GM18868 (cell line): ENCODE measurements at regions not wholly inside any gene's neighbourhood (a gene's known extent, or its start where the extent isn't known, plus 50 kb on each side); places are given as distances from the start of the nearest gene placed in this dataset.
"Not testable (repeated sequence)": the region's sequence is repeated elsewhere in the genome, so short reads cannot be mapped to it uniquely, and the experiment has no call there.

Experiments used
- ATAC-seq: cut with Tn5 transposase; IDR thresholded peaks from one replicate; pipeline ENCODE4 v1.9.1; 2021; ENCODE audit warnings: mild to moderate bottlenecking, moderate library complexity; ENCODE audit not compliant: unreplicated experiment

DNA sequence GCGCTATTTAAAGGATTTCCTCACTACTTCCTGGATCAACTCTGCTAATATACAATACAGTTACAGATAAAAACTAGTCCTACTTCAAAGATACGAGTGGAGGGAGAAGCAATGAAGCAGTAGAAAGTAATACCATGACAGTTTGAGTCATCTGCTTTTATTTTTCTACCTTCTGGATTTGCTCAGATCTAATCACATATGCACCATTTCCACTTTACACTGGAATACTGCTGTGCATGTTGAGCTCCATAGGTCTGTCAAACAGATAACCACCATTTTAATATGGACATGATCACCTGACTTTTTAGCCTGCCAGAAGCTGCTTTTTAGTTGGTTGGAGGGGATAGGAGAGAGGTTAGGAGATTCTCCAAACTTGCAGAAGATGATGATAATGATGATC, 92.5 kb downstream of the MMUT start:
- ATAC-seq, result no peak

DNA sequence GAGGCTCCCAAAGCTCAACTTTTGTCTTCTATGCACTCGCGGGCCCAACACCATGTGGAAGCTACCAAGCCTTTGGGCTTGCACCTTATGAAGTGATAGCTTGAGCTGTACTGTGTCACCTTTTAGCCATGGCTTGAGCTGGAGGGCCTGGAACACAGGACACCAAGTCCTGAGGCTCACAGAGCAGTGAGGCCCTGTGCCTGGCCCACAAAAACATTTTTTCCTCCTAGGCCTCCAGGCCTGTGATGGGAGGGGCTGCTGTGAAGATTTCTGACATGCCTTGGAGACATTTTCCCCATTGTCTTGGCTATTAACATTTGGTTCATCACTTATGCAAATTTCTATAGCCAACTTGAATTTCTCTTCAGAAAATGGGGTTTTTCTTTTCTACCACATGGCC, 96.5 kb downstream of the MMUT start:
- ATAC-seq, result no peak

DNA sequence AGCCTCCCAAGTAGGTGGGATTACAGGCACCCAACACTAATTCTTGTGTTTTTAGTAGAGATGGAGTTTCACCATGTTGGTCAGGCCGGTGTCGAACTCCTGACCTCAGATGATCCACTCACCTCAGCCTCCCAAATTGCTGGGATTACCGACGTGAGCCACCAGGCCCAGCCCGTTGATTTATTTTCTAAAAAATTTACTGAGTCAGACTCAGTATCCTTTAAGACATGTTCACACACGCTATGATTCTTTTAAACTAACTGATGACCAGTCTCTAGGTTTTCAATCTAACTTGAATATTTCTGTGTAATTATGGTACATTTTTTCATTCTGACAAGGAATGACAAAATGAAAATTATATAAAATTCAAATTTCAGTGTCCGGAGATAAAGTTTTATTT, 114.5 kb downstream of the MMUT start:
- no peak for ATAC-seq

DNA sequence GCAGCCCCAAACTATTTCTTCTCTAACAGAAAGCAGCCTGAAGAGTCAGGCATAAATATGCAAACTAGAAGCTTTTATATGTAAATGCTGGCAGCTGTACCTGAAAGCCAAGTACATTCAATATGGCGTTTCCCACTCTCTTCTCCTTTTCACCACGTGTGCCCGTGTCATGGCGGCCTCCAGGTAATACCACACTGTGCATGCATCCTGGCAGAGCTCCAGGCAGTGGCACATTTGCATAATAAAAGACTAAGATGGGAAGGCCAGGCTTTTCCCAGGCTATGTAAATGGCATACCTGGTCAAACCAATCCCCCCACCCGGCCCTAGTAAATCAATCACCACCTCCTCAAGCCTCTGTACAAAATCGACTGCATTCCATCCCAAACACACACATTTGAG, 120.6 kb downstream of the MMUT start:
- ATAC-seq, result no peak

DNA sequence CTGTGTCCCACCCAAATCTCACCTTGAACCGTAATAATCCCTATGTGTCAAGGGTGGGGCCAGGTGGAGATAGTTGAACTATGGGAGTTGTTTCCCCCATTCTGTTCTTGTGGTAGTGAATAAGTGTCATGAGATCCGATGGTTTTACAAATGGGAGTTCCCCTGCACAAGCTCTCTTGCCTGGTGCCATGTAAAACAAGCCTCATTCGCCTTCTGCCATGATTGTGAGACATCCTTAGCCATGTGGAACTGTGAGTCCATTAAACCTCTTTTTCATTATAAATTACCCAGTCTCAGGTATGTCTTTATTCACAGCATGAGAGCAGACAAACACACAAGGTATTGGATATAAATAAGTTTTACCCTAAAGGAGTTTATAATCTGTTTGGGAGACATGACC, 121.2 kb downstream of the MMUT start:
- ATAC-seq, result no peak

DNA sequence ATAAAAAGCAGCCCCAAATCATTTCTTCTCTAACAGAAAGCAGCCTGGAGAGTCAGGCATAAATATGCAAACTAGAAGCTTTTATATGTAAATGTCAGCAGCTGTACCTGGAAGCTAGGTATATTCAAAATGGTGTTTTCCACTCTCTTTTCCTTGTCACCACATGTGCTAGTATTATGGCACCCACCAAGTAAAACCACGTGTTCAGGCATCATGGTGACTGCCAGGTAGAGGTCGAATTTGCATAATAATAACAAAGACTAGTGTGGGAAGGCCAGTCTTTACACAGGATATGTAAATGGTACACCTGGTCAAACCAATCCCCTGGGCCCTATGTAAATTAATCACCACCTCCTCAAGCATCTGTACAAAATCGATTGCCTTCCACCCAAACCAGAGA, 124.0 kb downstream of the MMUT start:
- ATAC-seq, result no peak

DNA sequence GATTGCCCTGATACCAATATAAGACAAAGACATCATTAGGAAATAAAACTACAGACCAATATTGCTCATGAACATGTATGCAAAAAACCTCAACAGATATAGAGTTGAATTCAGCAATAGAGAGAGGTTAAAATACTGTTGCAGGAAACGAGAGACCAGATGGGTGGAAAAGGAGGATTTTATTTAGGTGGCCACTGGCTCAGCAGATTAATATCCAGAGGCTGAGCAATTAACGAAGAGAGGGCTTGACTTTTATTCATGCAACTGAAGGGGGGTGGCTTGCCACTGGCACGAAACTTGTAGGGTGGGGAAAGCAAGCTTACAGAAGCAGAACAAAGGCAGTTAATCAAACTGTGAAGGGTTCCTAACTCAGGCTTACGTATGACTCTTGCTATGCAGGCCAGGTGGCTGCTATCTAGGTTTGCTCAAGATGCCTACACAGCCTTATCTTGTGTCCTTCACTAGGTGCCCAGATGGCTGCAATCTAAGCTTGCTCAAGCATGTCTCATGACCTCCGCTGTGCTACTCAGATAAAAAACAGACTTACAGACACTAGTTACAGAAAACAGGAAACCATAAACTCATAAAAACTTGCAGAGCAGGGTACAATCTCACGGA, 126.4 kb downstream of the MMUT start:
- no peak for ATAC-seq

DNA sequence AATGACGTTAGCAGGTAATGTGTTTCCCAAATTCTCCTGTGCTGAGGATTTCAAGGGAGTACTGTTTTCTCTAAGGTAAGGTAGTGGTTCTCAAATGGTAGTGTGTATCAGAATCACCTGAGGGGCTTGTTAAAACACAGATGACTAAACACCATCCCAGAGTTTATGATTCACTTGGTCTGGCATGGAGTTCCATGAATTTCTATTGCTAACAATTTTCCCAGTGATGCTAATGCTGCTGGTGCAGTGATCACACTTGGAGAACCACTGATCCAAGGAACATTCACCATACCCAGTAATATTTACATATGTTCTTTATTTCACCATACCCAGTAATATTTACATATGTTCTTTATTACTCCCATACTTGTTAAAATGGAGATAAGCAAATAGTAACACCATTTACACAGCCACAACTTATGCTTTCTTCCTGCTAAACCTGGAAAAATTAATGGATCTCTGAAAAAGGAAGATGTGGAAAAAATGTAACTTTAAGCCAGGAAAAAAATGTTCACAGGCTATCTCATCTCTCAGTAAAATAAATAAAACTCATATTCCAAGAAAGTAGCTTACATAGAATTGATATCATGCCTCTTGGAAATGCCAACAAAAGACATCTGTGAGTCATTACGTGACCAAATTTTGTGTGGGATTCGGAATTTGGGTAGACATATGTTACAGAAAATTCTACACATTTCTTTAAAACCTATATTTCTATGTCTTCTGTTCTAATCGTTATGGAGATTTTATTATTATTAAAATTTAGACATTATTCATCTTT, 129.5 kb downstream of the MMUT start:
- no peak for ATAC-seq

DNA sequence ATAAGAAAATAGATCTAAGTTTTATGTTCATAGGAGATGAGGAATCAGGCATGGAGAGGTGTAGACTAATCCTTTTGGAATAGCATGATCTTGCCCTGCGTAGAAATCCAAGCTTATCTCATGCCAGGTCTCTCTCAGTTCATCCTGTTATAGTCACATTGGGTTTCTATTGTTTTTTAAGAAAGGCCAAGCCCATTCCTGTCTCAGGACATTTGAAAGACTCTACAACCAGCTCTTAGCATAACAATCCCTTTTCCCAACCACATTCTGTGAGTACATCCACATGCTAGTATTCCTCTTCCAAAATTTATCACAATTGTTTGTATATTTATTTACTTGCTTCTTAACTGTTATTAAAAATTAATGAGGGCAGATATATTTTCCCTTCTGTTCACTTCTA, 130.3 kb downstream of the MMUT start:
- no peak for ATAC-seq

DNA sequence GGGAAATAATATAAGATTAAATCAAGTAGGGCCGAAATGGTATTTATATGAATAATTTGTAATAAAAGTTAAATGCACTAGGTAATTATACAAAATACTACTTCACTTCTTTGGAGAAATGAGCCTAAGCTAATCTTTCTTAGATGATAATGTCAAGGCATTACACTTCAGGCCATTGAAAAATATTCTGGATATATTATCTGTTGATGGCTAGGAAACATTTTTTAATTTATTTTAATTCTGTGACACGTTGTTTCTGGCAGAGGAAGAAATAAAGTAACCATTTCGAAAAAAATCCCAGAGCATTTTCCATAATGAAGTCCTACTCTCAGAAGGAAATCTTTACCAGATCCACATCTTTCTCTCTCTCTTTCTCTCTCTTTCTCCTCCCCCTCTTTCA, 133.9 kb downstream of the MMUT start:
- ATAC-seq, result no peak

DNA sequence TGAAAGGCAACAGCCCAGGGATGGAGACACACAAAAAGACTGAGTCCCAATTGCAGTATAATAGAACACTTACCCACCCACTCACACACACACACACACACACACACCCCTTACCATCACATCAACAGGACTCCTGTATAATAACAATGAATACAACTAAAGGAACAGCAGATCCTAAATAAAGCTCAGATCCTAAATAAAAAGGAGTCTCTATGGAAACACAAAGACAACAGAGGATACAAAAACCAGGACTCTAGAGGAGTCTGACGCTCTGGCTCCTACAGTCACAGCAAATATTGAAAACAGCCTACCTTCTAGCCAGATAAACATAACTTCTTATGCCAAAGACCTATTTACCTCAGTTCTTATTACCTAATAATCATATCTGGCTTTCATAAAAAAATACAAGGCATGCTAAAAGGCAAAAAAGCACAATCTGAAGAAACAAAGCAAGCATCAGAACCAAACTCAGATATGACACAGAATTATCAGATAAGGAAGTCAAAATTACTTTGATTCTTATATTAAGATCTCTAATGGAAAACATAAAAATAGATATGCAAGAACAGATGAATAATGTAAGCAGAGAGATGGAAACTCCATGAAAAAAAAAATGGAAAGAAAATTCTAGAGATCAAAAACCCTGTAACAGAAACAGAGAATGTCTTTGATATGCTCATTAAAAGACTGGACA, 134.9 kb downstream of the MMUT start:
- no peak for ATAC-seq

DNA sequence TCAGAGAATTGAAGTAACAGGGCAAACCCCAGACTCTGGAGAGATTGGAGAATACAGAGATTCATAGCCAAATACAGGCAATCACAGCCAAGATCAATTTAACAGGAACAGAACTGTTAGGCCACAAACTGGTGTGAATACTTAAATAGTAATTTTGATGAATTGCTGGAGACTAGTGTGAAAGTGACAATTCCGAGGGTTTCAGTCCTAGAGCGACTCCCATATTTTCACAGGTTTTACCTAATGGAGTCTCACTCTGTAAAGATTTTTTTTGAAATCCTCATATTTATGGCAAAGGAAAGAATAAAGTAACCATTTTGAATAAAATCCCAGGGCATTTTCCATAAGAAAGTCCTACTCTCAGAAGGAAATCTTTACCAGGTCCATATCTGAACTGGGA, 135.5 kb downstream of the MMUT start:
- ATAC-seq, result no peak

DNA sequence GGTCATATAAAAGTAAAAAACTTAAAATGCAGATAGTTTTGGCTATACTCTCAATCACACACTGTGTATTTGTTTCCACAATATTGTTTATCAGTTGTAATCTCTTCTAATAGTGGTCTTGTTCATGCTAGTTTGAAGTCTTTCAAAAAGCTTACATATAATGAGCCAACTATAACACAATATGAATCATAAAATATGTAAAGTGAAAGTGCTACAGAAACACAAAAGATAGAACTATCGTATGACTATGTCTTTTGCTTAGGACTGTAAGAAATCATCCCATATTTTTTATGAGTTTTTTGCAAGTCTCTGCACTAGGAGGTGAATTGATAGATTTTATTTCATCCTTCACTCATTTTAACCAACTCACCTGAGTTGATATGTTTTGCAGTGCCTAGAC, 136.0 kb downstream of the MMUT start:
- no peak for ATAC-seq

DNA sequence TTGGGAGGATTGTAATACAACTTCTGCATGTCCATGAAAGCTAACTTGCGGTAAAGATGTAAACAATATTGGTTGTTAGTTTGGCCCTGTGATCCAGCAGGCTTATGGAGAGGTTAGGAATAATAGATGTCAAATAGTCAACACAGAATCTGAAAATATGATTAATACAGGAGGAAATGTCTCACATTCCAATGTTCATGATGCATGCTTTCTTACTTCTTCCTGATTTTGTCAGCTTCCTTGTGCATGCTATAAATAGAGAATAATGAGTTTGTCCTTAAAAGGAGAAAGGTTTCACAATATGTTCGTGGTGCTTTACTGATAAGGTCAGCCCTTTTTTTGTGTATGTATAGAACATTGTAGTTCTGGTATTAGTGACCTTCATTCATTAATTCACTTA, 136.7 kb downstream of the MMUT start:
- no peak for ATAC-seq

DNA sequence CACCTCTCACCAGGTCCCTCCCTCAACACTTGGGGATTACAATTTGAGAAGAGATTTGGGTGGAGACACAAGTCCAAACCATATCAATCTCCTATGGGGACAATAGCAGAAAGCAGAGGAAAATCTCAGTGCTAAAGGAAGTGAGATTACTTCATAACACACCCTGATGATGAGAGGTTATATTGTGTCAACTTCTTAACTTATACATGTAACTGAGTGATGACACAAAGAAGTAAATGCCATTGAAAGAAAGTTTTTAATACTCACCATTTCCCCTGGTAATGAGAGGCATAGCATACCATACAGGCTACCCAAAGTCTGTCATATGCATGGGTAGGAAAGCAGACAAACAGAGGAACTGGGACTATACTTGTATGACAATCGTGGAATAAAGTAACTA, 137.2 kb downstream of the MMUT start:
- no peak for ATAC-seq

DNA sequence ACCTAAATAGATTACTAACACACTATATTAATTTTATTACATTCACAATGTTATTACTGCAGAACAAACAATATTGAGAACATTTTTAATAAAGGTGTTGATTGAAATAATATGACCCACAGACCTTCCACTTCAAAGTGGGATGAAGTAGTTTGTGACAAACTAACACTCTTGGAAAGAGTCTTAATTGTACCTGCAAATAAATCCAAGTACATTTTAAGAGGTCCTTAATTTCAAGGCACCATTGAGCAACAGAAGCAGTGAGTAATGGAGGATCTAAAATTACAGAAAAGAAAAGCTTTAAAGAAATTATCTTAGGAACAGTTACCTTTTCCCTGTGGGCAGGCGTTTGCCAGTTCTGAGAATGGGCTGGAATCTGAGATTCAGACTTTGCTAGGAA, 140.2 kb downstream of the MMUT start:
- ATAC-seq, result no peak

DNA sequence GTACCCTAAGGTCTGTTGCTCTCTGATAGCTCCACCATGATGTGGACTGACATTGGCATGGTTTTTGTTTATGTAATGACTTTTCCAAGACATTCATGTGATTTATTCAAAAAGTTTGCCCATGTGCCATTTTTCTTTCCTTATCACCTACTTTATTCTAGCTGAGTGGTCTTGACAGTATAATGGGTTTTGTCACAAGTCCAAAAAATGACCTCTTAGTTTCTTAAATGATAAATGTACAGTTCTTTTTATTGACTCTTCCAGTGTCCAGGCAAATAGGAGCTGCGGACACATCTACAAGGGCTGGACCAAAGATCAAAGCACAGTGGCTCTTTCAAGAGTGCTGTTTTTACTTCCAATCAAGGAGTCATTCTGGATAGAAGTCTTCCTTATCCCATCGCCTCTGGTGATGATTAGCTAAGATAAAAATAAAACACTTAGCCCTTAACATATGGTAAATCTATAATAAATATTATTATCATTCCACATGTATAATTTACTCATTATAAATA, 141.4 kb downstream of the MMUT start:
- no peak for ATAC-seq

DNA sequence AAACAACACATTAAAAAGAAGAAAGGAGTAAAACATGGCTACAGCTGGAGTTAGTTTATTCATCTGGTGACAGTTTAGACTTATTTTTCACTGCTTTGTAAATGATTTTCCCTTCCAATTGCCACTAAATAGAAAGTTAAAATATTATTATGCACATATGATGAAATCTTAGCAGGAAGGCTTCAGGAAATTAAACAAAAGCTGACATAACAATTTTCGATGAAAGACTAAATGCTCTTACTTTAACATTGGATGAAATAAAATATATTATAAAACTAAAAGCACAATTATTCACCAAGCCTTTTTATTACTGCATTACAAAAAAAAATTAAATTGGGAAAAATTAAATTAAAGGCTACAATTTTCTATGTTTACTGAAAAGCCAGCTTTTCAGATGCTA, 158.0 kb downstream of the MMUT start:
- no peak for ATAC-seq

DNA sequence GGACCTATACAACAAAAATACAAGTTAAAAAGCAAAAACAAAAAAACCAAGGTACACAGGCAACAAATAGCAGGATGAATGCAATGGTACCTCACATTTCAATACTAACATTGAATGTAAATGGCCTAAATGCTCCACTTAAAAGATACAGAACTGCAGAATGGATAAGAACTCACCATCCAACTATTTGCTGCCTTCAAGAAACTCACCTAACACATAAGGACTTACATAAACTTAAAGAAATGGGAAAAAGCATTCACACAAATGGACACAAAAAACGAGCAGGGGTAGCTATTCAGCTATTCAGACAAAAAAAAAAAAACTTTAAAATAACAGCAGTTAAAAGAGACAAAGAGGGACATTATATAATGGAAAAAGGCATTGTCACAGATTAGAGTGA, 158.7 kb downstream of the MMUT start:
- ATAC-seq, result not testable (repeated sequence)

DNA sequence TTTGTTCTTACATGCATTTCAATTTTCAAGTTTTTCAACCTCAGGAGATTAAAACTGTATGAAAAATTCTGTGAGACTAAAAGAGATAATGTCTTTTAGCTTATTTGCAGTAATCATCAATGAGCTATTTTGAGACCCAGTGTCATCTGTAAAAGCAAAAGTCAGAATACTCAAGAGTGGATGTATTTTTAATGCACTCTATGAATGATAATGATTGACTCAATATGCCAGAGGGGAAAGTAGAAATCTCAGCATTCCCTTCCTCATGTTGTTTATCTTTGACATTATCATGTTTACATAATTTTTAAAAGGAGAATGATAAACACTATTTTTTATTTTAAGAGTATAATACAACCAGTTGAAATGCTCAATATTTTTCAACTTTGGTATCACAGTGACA, 162.1 kb downstream of the MMUT start:
- no peak for ATAC-seq

DNA sequence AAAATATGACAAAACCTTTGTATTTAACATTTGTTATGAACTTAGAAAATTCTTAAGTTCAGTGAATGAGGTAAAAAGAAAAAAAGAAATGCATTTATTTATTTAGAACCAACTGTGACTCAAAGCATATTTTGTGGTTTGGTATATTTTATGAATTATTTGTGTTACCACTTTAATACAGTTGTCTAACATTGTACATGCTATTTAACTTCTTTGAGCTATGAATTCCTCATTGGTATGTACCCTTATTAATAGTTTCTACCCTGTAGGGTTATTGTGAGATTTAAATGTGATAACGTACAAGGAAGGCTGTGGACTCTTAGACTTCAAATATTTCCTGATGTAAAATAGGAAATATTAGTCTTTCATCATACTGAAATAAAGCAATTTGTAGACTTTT, 162.6 kb downstream of the MMUT start:
- no peak for ATAC-seq

DNA sequence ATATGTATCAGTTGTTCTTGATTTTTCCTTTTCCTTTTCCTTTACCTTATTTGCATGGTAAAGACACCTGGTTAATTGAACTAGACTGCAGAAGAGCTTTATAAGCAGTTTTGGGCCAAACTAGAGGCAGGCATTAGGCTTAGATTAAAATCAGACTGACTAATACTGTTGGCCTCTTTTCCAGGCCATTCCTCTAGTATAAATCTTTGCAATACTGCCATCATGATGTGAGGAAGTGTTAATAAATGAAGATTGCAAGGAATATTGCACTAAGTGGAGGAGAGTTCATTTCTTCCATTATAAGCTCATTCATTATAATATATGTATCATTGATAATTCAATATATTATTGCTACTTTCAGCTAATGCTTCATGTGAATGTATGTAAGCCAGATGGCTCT, 163.8 kb downstream of the MMUT start:
- no peak for ATAC-seq
